WTC11 (cell line): ENCODE measurements at regions not wholly inside any gene's neighbourhood (a gene's known extent, or its start where the extent isn't known, plus 50 kb on each side); places are given as distances from the start of the nearest gene placed in this dataset.

ENCODE experiments used
- ATAC-seq: fragments of 200-7000 bp; cut with Tn5 transposase; 2 replicates; pipeline ENCODE4 v1.10.0; 2021; ENCODE audit warnings: mild to moderate bottlenecking, moderate library complexity
- CTCF ChIA-PET: fragments of 300-600 bp; sonication (Branson Sonifier 250); formaldehyde crosslinking; loops from one replicate; lab custom pipeline; 2021; ENCODE audit warnings: antibody characterized with exemption; lab: Charles Lee
- POLR2A ChIA-PET: fragments of 350-600 bp; sonication (Branson Sonifier 250); formaldehyde crosslinking; loops from one replicate; lab custom pipeline; 2021; ENCODE audit warnings: antibody characterized with exemption; lab: Charles Lee
- DNase-seq: peaks from one replicate; pipeline ENCODE4 v3.0.0; 2021; ENCODE audit warnings: low spot score
- H3K27ac Mint-ChIP-seq: 2 replicates; pipeline ENCODE4 v1.8.0; 2021; ENCODE audit warnings: mixed read lengths
- H3K27me3 Mint-ChIP-seq: 2 replicates; pipeline ENCODE4 v1.8.0; 2021; ENCODE audit warnings: low read depth, mild to moderate bottlenecking, moderate library complexity, mixed read lengths
- H3K36me3 Mint-ChIP-seq: 2 replicates; pipeline ENCODE4 v1.8.0; 2021; ENCODE audit warnings: mixed read lengths
- H3K4me1 Mint-ChIP-seq: 2 replicates; pipeline ENCODE4 v1.8.0; 2022; ENCODE audit warnings: mixed read lengths
- H3K4me3 Mint-ChIP-seq: 2 replicates; pipeline ENCODE4 v1.8.0; 2021; ENCODE audit warnings: mild to moderate bottlenecking, moderate library complexity, mixed read lengths
- H3K9me3 Mint-ChIP-seq: 2 replicates; pipeline ENCODE4 v1.8.0; 2021; ENCODE audit warnings: mixed read lengths
- AFF4 ChIP-seq: sonication (generic); formaldehyde crosslinking; IDR thresholded peaks from 2 replicates; pipeline ENCODE4 v1.8.1; 2023; ENCODE audit warnings: mild to moderate bottlenecking, missing genetic modification reagents, borderline replicate concordance
- ATF3 ChIP-seq: sonication (generic); formaldehyde crosslinking; conservative IDR thresholded peaks from 2 replicates; pipeline ENCODE4 v1.8.1; 2022; ENCODE audit warnings: mild to moderate bottlenecking, missing genetic modification reagents
- ATF6 ChIP-seq: sonication (generic); formaldehyde crosslinking; IDR thresholded peaks from 2 replicates; pipeline ENCODE4 v1.8.1; 2023; ENCODE audit warnings: mild to moderate bottlenecking, missing genetic modification reagents
- CTCF ChIP-seq: fragments of 200-600 bp; IDR thresholded peaks from 2 replicates; pipeline ENCODE4 v1.8.0; 2022; ENCODE audit warnings: antibody characterized with exemption
- E2F5 ChIP-seq: sonication (generic); formaldehyde crosslinking; IDR thresholded peaks from 2 replicates; pipeline ENCODE4 v1.8.1; 2022; ENCODE audit warnings: mild to moderate bottlenecking, moderate library complexity, missing genetic modification reagents
- EMX1 ChIP-seq: fragments of 250-450 bp; sonication (Bioruptor Pico); IDR thresholded peaks from 2 replicates; pipeline ENCODE4 v1.8.0; 2021; ENCODE audit warnings: mild to moderate bottlenecking
- GABPB1 ChIP-seq: sonication (generic); formaldehyde crosslinking; IDR thresholded peaks from 2 replicates; pipeline ENCODE4 v1.8.1; 2023; ENCODE audit warnings: mild to moderate bottlenecking, missing genetic modification reagents
- MXD4 ChIP-seq: fragments of 250-450 bp; sonication (Bioruptor Pico); IDR thresholded peaks from 2 replicates; pipeline ENCODE4 v1.8.0; 2021; ENCODE audit warnings: mild to moderate bottlenecking, moderate library complexity, borderline replicate concordance
- MYBL2 ChIP-seq: sonication (generic); formaldehyde crosslinking; IDR thresholded peaks from 2 replicates; pipeline ENCODE4 v1.8.1; 2023; ENCODE audit warnings: mild to moderate bottlenecking, moderate library complexity, missing genetic modification reagents
- NFATC4 ChIP-seq: fragments of 250-450 bp; sonication (Bioruptor Pico); IDR thresholded peaks from 2 replicates; pipeline ENCODE4 v1.9.0; 2021; ENCODE audit warnings: mild to moderate bottlenecking
- NFE2L1 ChIP-seq: sonication (generic); formaldehyde crosslinking; IDR thresholded peaks from 2 replicates; pipeline ENCODE4 v1.8.1; 2023; ENCODE audit warnings: missing genetic modification reagents
- NFYB ChIP-seq: sonication (generic); formaldehyde crosslinking; conservative IDR thresholded peaks from 2 replicates; pipeline ENCODE4 v1.8.0; 2022; ENCODE audit warnings: low read depth, missing genetic modification reagents
- NR2C2 ChIP-seq: sonication (generic); formaldehyde crosslinking; IDR thresholded peaks from 2 replicates; pipeline ENCODE4 v1.8.0; 2022; ENCODE audit warnings: mild to moderate bottlenecking, missing genetic modification reagents
- PRRX2 ChIP-seq: fragments of 250-450 bp; sonication (Bioruptor Pico); IDR thresholded peaks from 2 replicates; pipeline ENCODE4 v1.8.0; 2021; ENCODE audit warnings: mild to moderate bottlenecking
- ZBTB21 ChIP-seq: sonication (generic); formaldehyde crosslinking; IDR thresholded peaks from 2 replicates; pipeline ENCODE4 v1.8.1; 2023; ENCODE audit warnings: mild to moderate bottlenecking, missing genetic modification reagents, borderline replicate concordance
- ZNF121 ChIP-seq: sonication (generic); formaldehyde crosslinking; IDR thresholded peaks from 2 replicates; pipeline ENCODE4 v1.8.0; 2023; ENCODE audit warnings: missing genetic modification reagents
- ZNF281 ChIP-seq: sonication (generic); formaldehyde crosslinking; IDR thresholded peaks from 2 replicates; pipeline ENCODE4 v1.8.0; 2023; ENCODE audit warnings: mild to moderate bottlenecking, missing genetic modification reagents
- ZNF423 ChIP-seq: fragments of 250-450 bp; sonication (Bioruptor Pico); IDR thresholded peaks from 2 replicates; pipeline ENCODE4 v2.1.2; 2022; ENCODE audit warnings: mild to moderate bottlenecking, moderate library complexity
- ZSCAN18 ChIP-seq: fragments of 250-450 bp; sonication (Bioruptor Pico); IDR thresholded peaks from 2 replicates; pipeline ENCODE4 v2.1.2; 2022; ENCODE audit warnings: mild to moderate bottlenecking, moderate library complexity

GRCh38 chr5:9787861-9788600 is 157.9 kb upstream of the TAS2R1 start:
- POLR2A ChIA-PET = no interaction called here
- ATAC-seq = no peak

GRCh38 chr5:9786380-9787360 is 156.5 kb upstream of the TAS2R1 start:
- ATAC-seq = no peak
- CTCF ChIA-PET = interaction anchor here (0.7 kb wide), 1 partner anchor 11 kb away, joined by 3 read pairs; no protein-coding TSS in a partner anchor
- H3K36me3 Mint-ChIP-seq = no peaks in the 10 kb centered on the region
- no peak overlapping the region for H3K4me3 Mint-ChIP-seq
- H3K27ac Mint-ChIP-seq = no peak overlapping the region
- DNase-seq = no peak
- POLR2A ChIA-PET = no interaction called here
- H3K4me1 Mint-ChIP-seq = peaks cover 7% of the 10 kb centered on the region
- H3K27me3 Mint-ChIP-seq = no peaks in the 10 kb centered on the region
- 0 out of 2 replicates have a peak, but pooled peaks cover under 1% of the 10 kb centered on the region for H3K9me3 Mint-ChIP-seq
- TF ChIP-seq ZSCAN18 (CRISPR knock-in tag) (no peak), EMX1 (no peak), ZBTB21 (CRISPR knock-in tag) (no peak), CTCF (no peak), ATF3 (CRISPR knock-in tag) (no peak), NFE2L1 (CRISPR knock-in tag) (no peak), NR2C2 (CRISPR knock-in tag) (no peak), E2F5 (no peak), AFF4 (CRISPR knock-in tag) (no peak), PRRX2 (CRISPR knock-in tag) (no peak), ZNF423 (CRISPR knock-in tag) (no peak), NFYB (no peak), NFATC4 (CRISPR knock-in tag) (no peak), ZNF281 (CRISPR knock-in tag) (no peak), ATF6 (CRISPR knock-in tag) (no peak), ZNF121 (CRISPR knock-in tag) (no peak), MXD4 (CRISPR knock-in tag) (no peak)

More at GRCh38 chr5:9787861-9788600, 157.9 kb upstream of the TAS2R1 start:
- H3K27ac Mint-ChIP-seq = no peak overlapping the region
- peaks cover 2% of the 10 kb centered on the region for H3K4me1 Mint-ChIP-seq
- no peaks in the 10 kb centered on the region for H3K9me3 Mint-ChIP-seq
- H3K4me3 Mint-ChIP-seq = no peak overlapping the region
- TF ChIP-seq MYBL2 (CRISPR knock-in tag) = no peak
- no peak for TF ChIP-seq GABPB1 (CRISPR knock-in tag)
- CTCF ChIA-PET = interaction anchor here (0.9 kb wide), 1 partner anchor 47 kb away, joined by 3 read pairs; no protein-coding TSS in a partner anchor
- no peaks in the 10 kb centered on the region for H3K36me3 Mint-ChIP-seq
- H3K27me3 Mint-ChIP-seq = no peaks in the 10 kb centered on the region
- no peak for DNase-seq
